ENCODE measurements at regions not wholly inside any gene's neighbourhood (a gene's known extent, or its start where the extent isn't known, plus 50 kb on each side); places are given as distances from the start of the nearest gene placed in this dataset.
"Not testable (repeated sequence)": the region's sequence is repeated elsewhere in the genome, so short reads cannot be mapped to it uniquely, and the experiment has no call there.

- Histone ChIP-seq H3K36me3 (ENCODE audit: insufficient read depth in 1 of 2, low read depth in 1 of 2) (no peaks in the 10 kb centered on the region), H3K4me1 (no peaks in the 10 kb centered on the region), H3K27me3 (ENCODE audit: insufficient read depth in 3 of 3, low read length in 2 of 3) (no peaks in the 10 kb centered on the region), H3K4me3 (no peak overlapping the region), H3K27ac (no peak overlapping the region), H3K9me3 (no peaks in the 10 kb centered on the region)
- no peak for TF ChIP-seq CTCF (IDR thresholded peaks at IDR 0.05)
- 60 to 77% (median 71%) methylated on average over 3 of the region's 3 CpGs for WGBS, 3 donors
- DNase-seq = no peak
- intact Hi-C loops (cut with DNase I) = no loop called here
- ATAC-seq = no peak
Observed at GRCh38 chr2:51263951-51264350, 232.0 kb upstream of the NRXN1 start.

GRCh38 chr2:51263101-51263500 lies 231.2 kb upstream of the NRXN1 start:
- H3K27me3 ChIP-seq (ENCODE audit: insufficient read depth in 3 of 3, low read length in 2 of 3); H3K36me3 ChIP-seq (ENCODE audit: insufficient read depth in 1 of 2, low read depth in 1 of 2); H3K4me1 ChIP-seq; H3K27ac ChIP-seq; H3K9me3 ChIP-seq; intact Hi-C loops (cut with DNase I); H3K4me3 ChIP-seq; ATAC-seq; DNase-seq: not testable (repeated sequence)
- WGBS, 3 donors = 62 to 72% (median 71%) methylated on average over 2 of the region's 2 CpGs

- no peaks in the 10 kb centered on the region for H3K4me1 ChIP-seq
- no peak for ATAC-seq
- 88 to 90% (median 90%) methylated on average over 5 of the region's 5 CpGs for WGBS, 3 donors
- H3K27me3 ChIP-seq (ENCODE audit: insufficient read depth in 3 of 3, low read length in 2 of 3) = no peaks in the 10 kb centered on the region
- no peaks in the 10 kb centered on the region for H3K9me3 ChIP-seq
- H3K27ac ChIP-seq = no peak overlapping the region
- H3K4me3 ChIP-seq = no peak overlapping the region
- no peak for TF ChIP-seq CTCF (IDR thresholded peaks at IDR 0.05)
- intact Hi-C loops (cut with DNase I) = no loop called here
- no peaks in the 10 kb centered on the region for H3K36me3 ChIP-seq (ENCODE audit: insufficient read depth in 1 of 2, low read depth in 1 of 2)
- no peak for DNase-seq
Observed at GRCh38 chr2:51258301-51258700, 226.4 kb upstream of the NRXN1 start.

GRCh38 chr2:51256736-51257135 lies 224.8 kb upstream of the NRXN1 start:
- Histone ChIP-seq H3K36me3 (ENCODE audit: insufficient read depth in 1 of 2, low read depth in 1 of 2) (no peaks in the 10 kb centered on the region), H3K27ac (no peak overlapping the region), H3K27me3 (ENCODE audit: insufficient read depth in 3 of 3, low read length in 2 of 3) (no peaks in the 10 kb centered on the region), H3K4me1 (no peaks in the 10 kb centered on the region), H3K9me3 (no peaks in the 10 kb centered on the region), H3K4me3 (no peak overlapping the region)
- intact Hi-C loops (cut with DNase I) = no loop called here
- 79 to 86% (median 83%) methylated on average over 5 of the region's 5 CpGs for WGBS, 3 donors
- DNase-seq (no peak), ATAC-seq (no peak)
- TF ChIP-seq CTCF (IDR thresholded peaks at IDR 0.05) = no peak

- intact Hi-C loops (cut with DNase I) = no loop called here
- Histone ChIP-seq H3K36me3 (ENCODE audit: insufficient read depth in 1 of 2, low read depth in 1 of 2) (no peaks in the 10 kb centered on the region), H3K27ac (no peak overlapping the region), H3K4me3 (no peak overlapping the region), H3K9me3 (no peaks in the 10 kb centered on the region), H3K27me3 (ENCODE audit: insufficient read depth in 3 of 3, low read length in 2 of 3) (no peaks in the 10 kb centered on the region), H3K4me1 (no peaks in the 10 kb centered on the region)
- ATAC-seq (no peak), DNase-seq (no peak)
- 75 to 86% (median 76%) methylated on average over 2 of the region's 2 CpGs for WGBS, 3 donors
- TF ChIP-seq CTCF (IDR thresholded peaks at IDR 0.05) = no peak
Observed at GRCh38 chr2:51251356-51251755, 219.4 kb upstream of the NRXN1 start.

All from psoas muscle (tissue), 7 donors.